K562 (cell line): ENCODE measurements at regions not wholly inside any gene's neighbourhood (a gene's known extent, or its start where the extent isn't known, plus 50 kb on each side); places are given as distances from the start of the nearest gene placed in this dataset.

Experiments
- ATAC-seq: fragments of 200-7000 bp; cut with Tn5 transposase; 3 replicates; pipeline ENCODE4 v1.9.1; 2020; ENCODE audit warnings: moderate library complexity
- BruUV-seq: library from RNA; stranded (reverse); fragments of 400-500 nt; replicated peaks from 2 replicates; lab custom pipeline; 2021; lab: Mats Ljungman, UMichigan
- CTCF ChIA-PET: fragments of 300-600 bp; formaldehyde crosslinking; extraction: SDS; loops from one replicate; lab custom pipeline; 2021; ENCODE audit warnings: low intra/inter-chr PET ratio; lab: Yijun Ruan, JAX
- POLR2A ChIA-PET: fragments of 300-600, 350-650 bp; sonication (Branson Sonifier 250); formaldehyde crosslinking; extraction: SDS; loops from one replicate; lab custom pipeline; 2021; ENCODE audit warnings: antibody characterized with exemption, inconsistent platforms; lab: Yijun Ruan, JAX
- DNase-seq, 4 experiments: peaks; one replicate each; pipeline versions ENCODE4 v3.0.0 to v3.0.0-alpha.2; 2011 to 2018; ENCODE audit warnings: low spot score in 3 of 4, mixed read lengths in 3 of 4; ENCODE audit errors: extremely low read depth in 1 of 4
- FAIRE-seq: peaks from 2 replicates; lab custom pipeline; 2011; peaks lifted over from hg19 to GRCh38; lab: Jason Lieb, UNC
- H2AFZ ChIP-seq: 2 replicates; pipeline ENCODE4 v1.6.0; 2011; ENCODE audit warnings: low read depth, low read length, control low read depth, inconsistent platforms
- H3K27ac ChIP-seq: fragments of 200-600 bp; 3 replicates; pipeline ENCODE4 v1.8.0; 2011; ENCODE audit warnings: low read depth, mild to moderate bottlenecking, control low read depth, inconsistent platforms, low read length, moderate library complexity, mixed read lengths; ENCODE audit errors: extremely low read depth
- H3K27me3 ChIP-seq, 2 experiments: fragments of 300-600 bp in 1 of 2; 2 replicates in 1 of 2; 3 replicates in 1 of 2; pipeline versions ENCODE4 v1.6.0 to v1.8.0; 2011; ENCODE audit warnings: inconsistent platforms in 2 of 2, low read length in 2 of 2, mild to moderate bottlenecking in 1 of 2, mixed read lengths in 1 of 2, moderate library complexity in 1 of 2; ENCODE audit not compliant: control insufficient read depth in 2 of 2, insufficient read depth in 2 of 2
- H3K36me3 ChIP-seq: fragments of 300-600 bp; 3 replicates; pipeline ENCODE4 v1.8.0; 2011; ENCODE audit warnings: mild to moderate bottlenecking, low read length, inconsistent platforms; ENCODE audit not compliant: control insufficient read depth, insufficient read depth
- H3K4me1 ChIP-seq, 2 experiments: fragments of 200-600 bp in 1 of 2; replicated peaks in 1 of 2; 2 replicates in 1 of 2; 3 replicates in 1 of 2; pipeline versions ENCODE4 v1.5.1 to v1.8.0; 2011; ENCODE audit warnings: inconsistent platforms in 2 of 2, low read length in 2 of 2, mild to moderate bottlenecking in 1 of 2, mixed read lengths in 1 of 2, moderate library complexity in 1 of 2; ENCODE audit not compliant: control insufficient read depth in 2 of 2, insufficient read depth in 2 of 2
- H3K4me2 ChIP-seq: 2 replicates; pipeline ENCODE4 v1.6.1; 2011; ENCODE audit warnings: low read length, control low read depth, inconsistent platforms, mixed read lengths; ENCODE audit not compliant: insufficient read depth
- H3K4me3 ChIP-seq: fragments of 200-600 bp; sonication (generic), shearing (Covaris generic); 2 replicates; pipeline ENCODE4 v1.5.1; 2016; ENCODE audit warnings: control low read depth, inconsistent platforms
- H3K79me2 ChIP-seq: fragments of 200-600 bp; 3 replicates; pipeline ENCODE4 v1.8.0; 2011; ENCODE audit warnings: low read length, inconsistent platforms; ENCODE audit not compliant: control insufficient read depth, insufficient read depth
- H3K9ac ChIP-seq, 2 experiments: 2 replicates each; pipeline versions ENCODE4 v1.6.0 to v1.6.1; 2011; ENCODE audit warnings: low read depth in 2 of 2, low read length in 2 of 2, control low read depth in 1 of 2, inconsistent platforms in 1 of 2, mild to moderate bottlenecking in 1 of 2, mixed read lengths in 1 of 2; ENCODE audit not compliant: insufficient read depth in 1 of 2
- H3K9me1 ChIP-seq: one replicate; pipeline ENCODE4 v1.6.0; 2011; ENCODE audit warnings: inconsistent platforms, mild to moderate bottlenecking, low read length, moderate library complexity; ENCODE audit not compliant: control insufficient read depth, insufficient read depth
- H3K9me3 ChIP-seq: replicated peaks from 2 replicates; pipeline ENCODE4 v1.5.1; 2011; ENCODE audit warnings: low read depth, low read length, inconsistent platforms; ENCODE audit not compliant: control insufficient read depth, insufficient read depth
- H4K20me1 ChIP-seq: replicated peaks from 2 replicates; pipeline ENCODE4 v1.6.1; 2011; ENCODE audit warnings: low read length, inconsistent platforms, mixed read lengths; ENCODE audit not compliant: control insufficient read depth, insufficient read depth
- ARID2 ChIP-seq: fragments of 450-650 bp; IDR thresholded peaks from 2 replicates; pipeline ENCODE4 v1.6.1; 2017; ENCODE audit warnings: antibody characterized with exemption, mild to moderate bottlenecking
- BCOR ChIP-seq: fragments of 450-650 bp; IDR thresholded peaks from 2 replicates; pipeline ENCODE4 v1.6.1; 2016
- CREM ChIP-seq: IDR thresholded peaks from 2 replicates; pipeline ENCODE4 v1.6.1; 2014; ENCODE audit warnings: antibody characterized with exemption, low read depth
- FOSL1 ChIP-seq: fragments of 200-800 bp; sonication (Bioruptor generic); conservative IDR thresholded peaks from 2 replicates; pipeline ENCODE4 v1.6.1; 2016; ENCODE audit warnings: missing genetic modification characterization, missing compliant biosample characterization
- GABPB2 ChIP-seq: fragments of 250-450 bp; sonication (Bioruptor Pico); conservative IDR thresholded peaks from 2 replicates; pipeline ENCODE4 v1.5.1; 2021; ENCODE audit warnings: mild to moderate bottlenecking
- HMGN3 ChIP-seq: IDR thresholded peaks from 2 replicates; pipeline ENCODE4 v1.6.1; 2011; ENCODE audit warnings: borderline replicate concordance, low read depth, mild to moderate bottlenecking, mixed read lengths, low read length; ENCODE audit not compliant: insufficient read length; ENCODE audit errors: extremely low read depth
- HNRNPUL1 ChIP-seq: fragments of 200-400 bp; formaldehyde crosslinking; IDR thresholded peaks from 2 replicates; pipeline ENCODE4 v1.6.1; 2017; ENCODE audit warnings: low read length
- ILK ChIP-seq: fragments of 450-650 bp; IDR thresholded peaks from 2 replicates; pipeline ENCODE4 v1.6.1; 2016; ENCODE audit warnings: missing genetic modification characterization, low read depth, mild to moderate bottlenecking, missing compliant biosample characterization, moderate library complexity, borderline replicate concordance
- KLF13 ChIP-seq: fragments of 450-650 bp; IDR thresholded peaks from 2 replicates; pipeline ENCODE4 v1.6.1; 2016; ENCODE audit warnings: missing genetic modification characterization, low read depth, mild to moderate bottlenecking, missing compliant biosample characterization, moderate library complexity, borderline replicate concordance
- LARP7 ChIP-seq: fragments of 450-650 bp; IDR thresholded peaks from 2 replicates; pipeline ENCODE4 v1.6.1; 2016
- MCM5 ChIP-seq: fragments of 450-650 bp; IDR thresholded peaks from 2 replicates; pipeline ENCODE4 v1.6.1; 2016; ENCODE audit warnings: low read depth
- MXI1 ChIP-seq: IDR thresholded peaks from 2 replicates; pipeline ENCODE4 v1.6.1; 2011; ENCODE audit warnings: low read depth, mild to moderate bottlenecking, improper control_type of control experiment, low read length
- NCOA1 ChIP-seq: fragments of 450-650 bp; IDR thresholded peaks from 2 replicates; pipeline ENCODE4 v1.6.1; 2016; ENCODE audit warnings: low read depth
- PML ChIP-seq: IDR thresholded peaks from 2 replicates; pipeline ENCODE4 v1.6.1; 2012; ENCODE audit warnings: low read length, inconsistent platforms
- RBM17 ChIP-seq: fragments of 200-400 bp; formaldehyde crosslinking; IDR thresholded peaks from 2 replicates; pipeline ENCODE4 v1.6.1; 2017; ENCODE audit warnings: low read depth, mild to moderate bottlenecking, low read length, borderline replicate concordance
- XRCC4 ChIP-seq: IDR thresholded peaks from one replicate; pipeline ENCODE4 v1.6.1; 2011; ENCODE audit not compliant: insufficient read depth, insufficient read length; ENCODE audit errors: extremely low read depth
- ZNF77 ChIP-seq: fragments of 250-450 bp; sonication (Bioruptor Pico); IDR thresholded peaks from 2 replicates; pipeline ENCODE4 v1.5.0; 2020
- ZNF830 ChIP-seq: fragments of 250-450 bp; sonication (Bioruptor Pico); IDR thresholded peaks from 2 replicates; pipeline ENCODE4 v1.5.0; 2021; ENCODE audit warnings: mild to moderate bottlenecking
- WGBS: fragments of 100-300 bp; shearing (Covaris generic); methylation state at CpG from one replicate; pipeline ENCODE4 v1.1.6; 2016; ENCODE audit warnings: low coverage, mixed read lengths; ENCODE audit not compliant: insufficient coverage; ENCODE audit errors: missing lambda C conversion rate; 5-methylcytosine and 5-hydroxymethylcytosine counted together
- in situ Hi-C: fragments of 300-500 bp; cut with MboI; formaldehyde crosslinking; loops from 4 replicates; pipeline ENCODE4 v1.15.0; 2018; ENCODE audit warnings: inconsistent platforms, mixed read lengths
- intact Hi-C: fragments of 100-400 bp; cut with micrococcal nuclease; formaldehyde crosslinking; loops from 2 replicates; pipeline ENCODE4 v1.14.2; 2022
- TF ChIP-seq, protein P1 (sequence below): fragments of 250-450 bp; sonication (Bioruptor Pico); IDR thresholded peaks from 2 replicates; pipeline ENCODE4 v1.5.0; 2020; ENCODE audit warnings: mild to moderate bottlenecking

DNA sequence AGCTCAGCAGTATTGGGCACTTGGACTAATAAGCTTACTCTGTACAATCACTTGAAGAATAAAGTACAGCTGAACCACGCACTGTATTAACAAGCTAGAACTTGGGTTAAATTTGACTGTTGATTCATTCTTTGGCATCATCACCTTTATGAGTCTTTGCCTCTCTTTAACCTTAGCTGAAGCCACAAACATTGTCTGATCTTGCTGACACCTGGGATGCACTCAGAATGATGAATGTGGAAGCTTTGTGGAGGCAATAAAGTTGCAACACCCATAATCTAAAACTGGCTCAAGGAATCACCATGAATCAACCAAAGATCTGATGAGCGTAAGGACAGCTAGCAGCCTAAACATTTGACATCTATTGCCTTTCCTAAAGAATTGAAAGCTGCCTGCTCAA lies 590.6 kb upstream of the SOX9 start:
- in situ Hi-C loops = no loop called here
- H3K79me2 ChIP-seq = no peaks in the 10 kb centered on the region
- H3K36me3 ChIP-seq = no peaks in the 10 kb centered on the region
- no TSS peak for BruUV-seq
- DNase-seq (no peak), ATAC-seq (no peak), FAIRE-seq (no peak)
- H3K4me3 ChIP-seq = no peak overlapping the region
- no peak overlapping the region for H3K27ac ChIP-seq
- H3K9me3 ChIP-seq = no peaks in the 10 kb centered on the region
- H3K9ac ChIP-seq = no peak overlapping the region
- H3K4me1 ChIP-seq = no peaks in the 10 kb centered on the region
- H3K9me1 ChIP-seq = no peaks in the 10 kb centered on the region
- CTCF ChIA-PET = no interaction called here
- TF ChIP-seq HMGN3 (no peak), HNRNPUL1 (no peak), KLF13 (tag) (no peak), CREM (no peak), RBM17 (no peak), FOSL1 (tag) (no peak), ILK (tag) (no peak), LARP7 (no peak), ARID2 (no peak), XRCC4 (no peak), NCOA1 (no peak), ZNF77 (CRISPR knock-in tag) (no peak), GABPB2 (CRISPR knock-in tag) (no peak), MCM5 (no peak), PML (no peak), ZNF830 (CRISPR knock-in tag) (no peak), BCOR (no peak), MXI1 (no peak)
- TF ChIP-seq, protein P1, sequence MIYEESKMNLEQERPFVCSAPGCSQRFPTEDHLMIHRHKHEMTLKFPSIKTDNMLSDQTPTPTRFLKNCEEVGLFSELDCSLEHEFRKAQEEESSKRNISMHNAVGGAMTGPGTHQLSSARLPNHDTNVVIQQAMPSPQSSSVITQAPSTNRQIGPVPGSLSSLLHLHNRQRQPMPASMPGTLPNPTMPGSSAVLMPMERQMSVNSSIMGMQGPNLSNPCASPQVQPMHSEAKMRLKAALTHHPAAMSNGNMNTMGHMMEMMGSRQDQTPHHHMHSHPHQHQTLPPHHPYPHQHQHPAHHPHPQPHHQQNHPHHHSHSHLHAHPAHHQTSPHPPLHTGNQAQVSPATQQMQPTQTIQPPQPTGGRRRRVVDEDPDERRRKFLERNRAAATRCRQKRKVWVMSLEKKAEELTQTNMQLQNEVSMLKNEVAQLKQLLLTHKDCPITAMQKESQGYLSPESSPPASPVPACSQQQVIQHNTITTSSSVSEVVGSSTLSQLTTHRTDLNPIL (CRISPR knock-in tag) = no peak
- TF ChIP-seq, all 486 proteins: peak for 0
- intact Hi-C loops = no loop called here
- H3K4me2 ChIP-seq = no peak overlapping the region
- no peaks in the 10 kb centered on the region for H3K27me3 ChIP-seq
- no peak overlapping the region for H2AFZ ChIP-seq
- H4K20me1 ChIP-seq = no peaks in the 10 kb centered on the region
- WGBS = 0% methylated on average over 2 of the region's 2 CpGs
- POLR2A ChIA-PET = no interaction called here
